Neural cell (in vitro differentiated cells): ENCODE measurements at regions not wholly inside any gene's neighbourhood (a gene's known extent, or its start where the extent isn't known, plus 50 kb on each side); places are given as distances from the start of the nearest gene placed in this dataset.

ENCODE experiments used
- H2AFZ ChIP-seq: fragments of 200-600, 300-800 bp; sonication (generic), shearing (Covaris generic); 2 replicates; pipeline ENCODE4 v1.6.0; 2014; ENCODE audit warnings: low read depth, mild to moderate bottlenecking, antibody characterized with exemption, low read length, moderate library complexity
- H3F3A ChIP-seq: fragments of 200-600 bp; shearing (Covaris generic); 2 replicates; pipeline ENCODE4 v1.6.1; 2016; ENCODE audit warnings: mild to moderate bottlenecking, moderate library complexity, mixed read lengths, antibody characterized with exemption, low read length; ENCODE audit not compliant: insufficient read depth, poor library complexity, severe bottlenecking
- H3K27ac ChIP-seq: fragments of 200-600, 300-800 bp; sonication (generic), shearing (Covaris generic); 2 replicates; pipeline ENCODE4 v1.5.1; 2014; ENCODE audit warnings: mild to moderate bottlenecking, low read length, moderate library complexity
- H3K27me3 ChIP-seq: fragments of 300-800, 200-600 bp; sonication (generic), shearing (Covaris generic); 2 replicates; pipeline ENCODE4 v1.6.0; 2014; ENCODE audit warnings: mild to moderate bottlenecking, low read depth, low read length, moderate library complexity; ENCODE audit not compliant: insufficient read depth
- H3K36me3 ChIP-seq: fragments of 300-800, 200-600 bp; sonication (generic), shearing (Covaris generic); 2 replicates; pipeline ENCODE4 v1.5.1; 2014; ENCODE audit warnings: mild to moderate bottlenecking, antibody characterized with exemption, low read length, moderate library complexity; ENCODE audit not compliant: insufficient read depth
- H3K4me2 ChIP-seq: fragments of 300-800, 200-600 bp; sonication (generic), shearing (Covaris generic); 2 replicates; pipeline ENCODE4 v1.6.0; 2014; ENCODE audit warnings: mild to moderate bottlenecking, low read length
- H3K4me3 ChIP-seq: fragments of 300-800, 200-600 bp; sonication (generic), shearing (Covaris generic); 2 replicates; pipeline ENCODE4 v1.5.1; 2014; ENCODE audit warnings: mild to moderate bottlenecking, low read length, moderate library complexity
- H3K79me2 ChIP-seq: fragments of 200-600 bp; shearing (Covaris generic); replicated peaks from 2 replicates; pipeline ENCODE4 v1.6.0; 2014; ENCODE audit warnings: mild to moderate bottlenecking, low read length, moderate library complexity; ENCODE audit not compliant: insufficient read depth
- H3K9ac ChIP-seq: fragments of 300-800, 200-600 bp; sonication (generic), shearing (Covaris generic); 2 replicates; pipeline ENCODE4 v1.6.1; 2016; ENCODE audit warnings: mild to moderate bottlenecking, low read length, mixed read lengths
- H3K9me2 ChIP-seq: fragments of 200-600 bp; shearing (Covaris generic); 2 replicates; pipeline ENCODE4 v1.6.1; 2016; ENCODE audit warnings: mild to moderate bottlenecking, low read length, mixed read lengths; ENCODE audit not compliant: insufficient read depth
- H3K9me3 ChIP-seq: fragments of 200-600, 300-800 bp; sonication (generic), shearing (Covaris generic); 2 replicates; pipeline ENCODE4 v1.6.1; 2016; ENCODE audit warnings: mild to moderate bottlenecking, mixed run types, low read length, moderate library complexity, mixed read lengths
- H4K20me1 ChIP-seq: fragments of 200-600 bp; shearing (Covaris generic); 2 replicates; pipeline ENCODE4 v1.6.1; 2016; ENCODE audit warnings: mild to moderate bottlenecking, mixed run types; ENCODE audit not compliant: insufficient read depth
- CTCF ChIP-seq: fragments of 450-650 bp; IDR thresholded peaks from 2 replicates; pipeline ENCODE4 v1.5.1; 2014; ENCODE audit warnings: antibody characterized with exemption, mild to moderate bottlenecking, moderate library complexity; ENCODE audit not compliant: poor library complexity, severe bottlenecking
- EP300 ChIP-seq: fragments of 450-650 bp; conservative IDR thresholded peaks from 2 replicates; pipeline ENCODE4 v1.6.1; 2014; ENCODE audit warnings: antibody characterized with exemption, mild to moderate bottlenecking, moderate library complexity; ENCODE audit not compliant: poor library complexity, severe bottlenecking
- EZH2 ChIP-seq: fragments of 200-600, 300-800 bp; shearing (Covaris generic), sonication (generic); IDR thresholded peaks from 2 replicates; pipeline ENCODE4 v1.6.1; 2014; ENCODE audit warnings: antibody characterized with exemption, low read length, borderline replicate concordance, mild to moderate bottlenecking; ENCODE audit not compliant: insufficient read depth, poor library complexity, severe bottlenecking
- MXI1 ChIP-seq: fragments of 450-650 bp; conservative IDR thresholded peaks from 2 replicates; pipeline ENCODE4 v1.6.1; 2014; ENCODE audit warnings: antibody characterized with exemption, mild to moderate bottlenecking; ENCODE audit not compliant: poor library complexity, severe bottlenecking
- POLR2AphosphoS5 ChIP-seq: IDR thresholded peaks from 2 replicates; pipeline ENCODE4 v1.6.1; 2012
- RAD21 ChIP-seq: fragments of 450-650 bp; conservative IDR thresholded peaks from 2 replicates; pipeline ENCODE4 v1.6.1; 2014; ENCODE audit warnings: antibody characterized with exemption, mild to moderate bottlenecking, moderate library complexity
- SMC3 ChIP-seq: fragments of 450-650 bp; conservative IDR thresholded peaks from 2 replicates; pipeline ENCODE4 v1.6.1; 2014; ENCODE audit warnings: antibody characterized with exemption, mild to moderate bottlenecking, moderate library complexity; ENCODE audit not compliant: poor library complexity
- TAF1 ChIP-seq: IDR thresholded peaks from 2 replicates; pipeline ENCODE4 v1.6.1; 2012; ENCODE audit warnings: low read depth
- TF ChIP-seq, protein P1 (sequence below): IDR thresholded peaks from 2 replicates; pipeline ENCODE4 v1.6.1; 2012; ENCODE audit warnings: borderline replicate concordance

GRCh38 chr10:8298896-8299570 is 244.5 kb downstream of the GATA3 start:
- H3K4me2 ChIP-seq: no peak overlapping the region
- H3K27ac ChIP-seq: no peak overlapping the region
- H3K4me3 ChIP-seq: no peak overlapping the region
- H3K79me2 ChIP-seq: no peaks in the 10 kb centered on the region
- H3K9me3 ChIP-seq: no peaks in the 10 kb centered on the region
- H3K9ac ChIP-seq: no peak overlapping the region
- no peaks in the 10 kb centered on the region for H3K9me2 ChIP-seq
- no peak for TF ChIP-seq POLR2AphosphoS5
- peak; percentile 17 for TF ChIP-seq EP300
- no peak for TF ChIP-seq CTCF
- no peak overlapping the region for H2AFZ ChIP-seq
- no peaks in the 10 kb centered on the region for H3F3A ChIP-seq
- H4K20me1 ChIP-seq: no peaks in the 10 kb centered on the region
- H3K27me3 ChIP-seq: no peaks in the 10 kb centered on the region
- no peaks in the 10 kb centered on the region for H3K36me3 ChIP-seq

DNA sequence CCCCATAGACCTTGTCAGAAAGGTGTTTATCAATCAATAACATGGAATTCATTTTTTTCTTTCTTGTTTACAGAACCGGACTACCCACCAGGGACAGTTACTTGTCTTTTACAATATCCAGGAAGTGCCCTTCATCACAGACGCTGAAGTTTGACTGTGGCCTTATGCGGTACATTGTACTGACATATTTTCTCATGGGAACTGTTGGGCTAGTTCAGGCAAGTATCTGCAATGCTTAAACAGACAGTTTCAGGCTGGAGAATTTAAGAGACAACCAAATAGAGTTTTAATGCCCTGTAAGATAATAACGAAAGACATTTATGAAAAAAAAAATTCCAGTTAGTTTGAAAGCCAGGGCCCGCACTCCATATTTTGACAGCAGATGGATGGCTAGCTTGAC is 246.4 kb downstream of the GATA3 start:
- no peak overlapping the region for H3K4me3 ChIP-seq
- no peaks in the 10 kb centered on the region for H3K79me2 ChIP-seq
- H3F3A ChIP-seq: no peaks in the 10 kb centered on the region
- H3K9ac ChIP-seq: no peak overlapping the region
- no peaks in the 10 kb centered on the region for H3K36me3 ChIP-seq
- no peaks in the 10 kb centered on the region for H3K27me3 ChIP-seq
- TF ChIP-seq CTCF (no peak), MXI1 (no peak)
- no peaks in the 10 kb centered on the region for H3K9me2 ChIP-seq
- no peak overlapping the region for H3K27ac ChIP-seq
- no peak overlapping the region for H2AFZ ChIP-seq
- no peaks in the 10 kb centered on the region for H3K9me3 ChIP-seq
- H3K4me2 ChIP-seq: no peak overlapping the region
- H4K20me1 ChIP-seq: no peaks in the 10 kb centered on the region

DNA sequence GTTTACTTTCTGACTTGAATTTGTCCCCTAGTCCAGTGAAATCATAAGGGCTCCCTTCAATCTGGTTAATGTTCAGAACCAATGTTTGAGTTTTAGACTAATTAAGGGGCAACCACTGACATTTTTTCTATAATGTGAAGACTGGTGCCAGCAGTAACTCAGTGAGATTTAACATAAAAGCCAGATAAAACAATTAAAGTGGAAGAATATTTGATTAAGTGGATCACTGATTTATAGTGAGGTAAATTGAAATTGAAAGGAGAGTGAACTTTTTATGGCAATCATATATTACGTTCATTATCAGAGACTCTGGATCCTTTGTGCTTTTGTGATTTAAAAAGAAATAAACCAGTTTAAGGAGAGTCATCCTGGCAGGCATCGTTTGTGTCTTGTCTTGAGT is 246.8 kb downstream of the GATA3 start:
- TF ChIP-seq, protein P1, sequence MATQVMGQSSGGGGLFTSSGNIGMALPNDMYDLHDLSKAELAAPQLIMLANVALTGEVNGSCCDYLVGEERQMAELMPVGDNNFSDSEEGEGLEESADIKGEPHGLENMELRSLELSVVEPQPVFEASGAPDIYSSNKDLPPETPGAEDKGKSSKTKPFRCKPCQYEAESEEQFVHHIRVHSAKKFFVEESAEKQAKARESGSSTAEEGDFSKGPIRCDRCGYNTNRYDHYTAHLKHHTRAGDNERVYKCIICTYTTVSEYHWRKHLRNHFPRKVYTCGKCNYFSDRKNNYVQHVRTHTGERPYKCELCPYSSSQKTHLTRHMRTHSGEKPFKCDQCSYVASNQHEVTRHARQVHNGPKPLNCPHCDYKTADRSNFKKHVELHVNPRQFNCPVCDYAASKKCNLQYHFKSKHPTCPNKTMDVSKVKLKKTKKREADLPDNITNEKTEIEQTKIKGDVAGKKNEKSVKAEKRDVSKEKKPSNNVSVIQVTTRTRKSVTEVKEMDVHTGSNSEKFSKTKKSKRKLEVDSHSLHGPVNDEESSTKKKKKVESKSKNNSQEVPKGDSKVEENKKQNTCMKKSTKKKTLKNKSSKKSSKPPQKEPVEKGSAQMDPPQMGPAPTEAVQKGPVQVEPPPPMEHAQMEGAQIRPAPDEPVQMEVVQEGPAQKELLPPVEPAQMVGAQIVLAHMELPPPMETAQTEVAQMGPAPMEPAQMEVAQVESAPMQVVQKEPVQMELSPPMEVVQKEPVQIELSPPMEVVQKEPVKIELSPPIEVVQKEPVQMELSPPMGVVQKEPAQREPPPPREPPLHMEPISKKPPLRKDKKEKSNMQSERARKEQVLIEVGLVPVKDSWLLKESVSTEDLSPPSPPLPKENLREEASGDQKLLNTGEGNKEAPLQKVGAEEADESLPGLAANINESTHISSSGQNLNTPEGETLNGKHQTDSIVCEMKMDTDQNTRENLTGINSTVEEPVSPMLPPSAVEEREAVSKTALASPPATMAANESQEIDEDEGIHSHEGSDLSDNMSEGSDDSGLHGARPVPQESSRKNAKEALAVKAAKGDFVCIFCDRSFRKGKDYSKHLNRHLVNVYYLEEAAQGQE: no peak
- no peak for TF ChIP-seq SMC3
- no peak for TF ChIP-seq MXI1
- TF ChIP-seq EP300: no peak
- TF ChIP-seq POLR2AphosphoS5: no peak
- TF ChIP-seq EZH2: no peak
- TF ChIP-seq CTCF: no peak
- TF ChIP-seq TAF1: no peak
- no peak for TF ChIP-seq RAD21
- no peak overlapping the region for H3K27ac ChIP-seq
- no peak overlapping the region for H3K9ac ChIP-seq

More for the DNA sequence above, 246.8 kb downstream of the GATA3 start:
- no peaks in the 10 kb centered on the region for H4K20me1 ChIP-seq
- no peaks in the 10 kb centered on the region for H3K36me3 ChIP-seq
- H3K4me3 ChIP-seq: no peak overlapping the region
- H3K79me2 ChIP-seq: no peaks in the 10 kb centered on the region
- H3K27me3 ChIP-seq: no peaks in the 10 kb centered on the region
- H3K4me2 ChIP-seq: no peak overlapping the region
- H3K9me3 ChIP-seq: no peaks in the 10 kb centered on the region
- no peak overlapping the region for H2AFZ ChIP-seq
- no peaks in the 10 kb centered on the region for H3F3A ChIP-seq
- H3K9me2 ChIP-seq: no peaks in the 10 kb centered on the region
